ENCODE measurements at regions not wholly inside any gene's neighbourhood (a gene's known extent, or its start where the extent isn't known, plus 50 kb on each side); places are given as distances from the start of the nearest gene placed in this dataset.
"Not testable (repeated sequence)": the region's sequence is repeated elsewhere in the genome, so short reads cannot be mapped to it uniquely, and the experiment has no call there.

DNA sequence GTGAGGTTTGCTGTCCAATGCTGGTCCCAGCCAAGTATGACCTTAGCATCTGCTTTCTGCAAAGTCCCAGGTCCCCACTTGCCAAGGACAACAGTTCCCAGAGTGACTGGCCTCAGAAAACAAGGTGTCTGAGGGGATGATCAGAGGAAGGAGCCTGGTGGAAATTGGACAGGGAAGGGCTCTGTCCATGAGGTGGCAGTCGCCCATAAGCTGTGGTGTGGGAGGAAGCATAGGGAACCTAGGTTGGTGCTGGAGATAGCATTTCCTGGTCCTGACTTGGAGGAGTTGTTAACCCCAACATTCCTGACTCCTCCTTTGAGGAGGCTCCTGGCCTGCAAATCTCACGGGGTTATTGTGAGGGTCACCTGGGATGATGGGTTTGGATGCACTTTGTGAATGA is 77.8 kb downstream of the LIMS4 start:
- TF ChIP-seq POLR2A, CTCF (IDR thresholded peaks at IDR 0.05): not testable (repeated sequence)
